IPS DF 19.7 (cell line): ENCODE measurements at regions not wholly inside any gene's neighbourhood (a gene's known extent, or its start where the extent isn't known, plus 50 kb on each side); places are given as distances from the start of the nearest gene placed in this dataset.
"Not testable (repeated sequence)": the region's sequence is repeated elsewhere in the genome, so short reads cannot be mapped to it uniquely, and the experiment has no call there.

Experiments used
- DNase-seq: peaks from one replicate; pipeline ENCODE4 v3.0.0-alpha.2; 2013; ENCODE audit warnings: low read depth, low spot score

- no peak for DNase-seq
Observed at GRCh38 chr9:96131825-96132224, 170.2 kb downstream of the HSD17B3 start.

GRCh38 chr9:96130970-96131369 lies 171.0 kb downstream of the HSD17B3 start:
- DNase-seq, result no peak

- no peak for DNase-seq
Observed at GRCh38 chr9:96129747-96130146, 172.2 kb downstream of the HSD17B3 start.

GRCh38 chr9:96128880-96129279 lies 173.1 kb downstream of the HSD17B3 start:
- DNase-seq, result no peak

GRCh38 chr9:96126321-96126881 lies 175.6 kb downstream of the HSD17B3 start:
- no peak for DNase-seq

GRCh38 chr9:96125624-96126023 lies 176.4 kb downstream of the HSD17B3 start:
- no peak for DNase-seq

GRCh38 chr9:96122751-96123150 lies 179.2 kb downstream of the HSD17B3 start:
- no peak for DNase-seq

GRCh38 chr9:96122282-96122681 lies 179.7 kb downstream of the HSD17B3 start:
- no peak for DNase-seq

- DNase-seq, result no peak
Observed at GRCh38 chr9:96121136-96121535, 180.8 kb downstream of the HSD17B3 start.

GRCh38 chr9:96117398-96118080 lies 184.4 kb downstream of the HSD17B3 start:
- DNase-seq, result no peak

- no peak for DNase-seq
Observed at GRCh38 chr9:96116275-96117064, 185.5 kb downstream of the HSD17B3 start.

- no peak for DNase-seq
Observed at GRCh38 chr9:96115836-96116235, 186.1 kb downstream of the HSD17B3 start.

GRCh38 chr9:96113032-96113431 lies 188.9 kb downstream of the HSD17B3 start:
- no peak for DNase-seq

- no peak for DNase-seq
Observed at GRCh38 chr9:96109680-96110351, 192.2 kb downstream of the HSD17B3 start.

GRCh38 chr9:96108691-96109380 lies 193.1 kb downstream of the HSD17B3 start:
- DNase-seq, result no peak

GRCh38 chr9:96107436-96107835 lies 194.5 kb downstream of the HSD17B3 start:
- DNase-seq, result no peak

GRCh38 chr9:96100385-96101300 lies 201.3 kb downstream of the HSD17B3 start:
- DNase-seq, result no peak

- DNase-seq, result not testable (repeated sequence)
Observed at GRCh38 chr9:96090630-96091029, 211.3 kb downstream of the HSD17B3 start.

- DNase-seq, result no peak
Observed at GRCh38 chr9:96089452-96090085, 212.4 kb downstream of the HSD17B3 start.

GRCh38 chr9:96088510-96088909 lies 213.0 kb downstream of the ERCC6L2 start:
- DNase-seq, result no peak
